ENCODE measurements at regions not wholly inside any gene's neighbourhood (a gene's known extent, or its start where the extent isn't known, plus 50 kb on each side); places are given as distances from the start of the nearest gene placed in this dataset.

DNA sequence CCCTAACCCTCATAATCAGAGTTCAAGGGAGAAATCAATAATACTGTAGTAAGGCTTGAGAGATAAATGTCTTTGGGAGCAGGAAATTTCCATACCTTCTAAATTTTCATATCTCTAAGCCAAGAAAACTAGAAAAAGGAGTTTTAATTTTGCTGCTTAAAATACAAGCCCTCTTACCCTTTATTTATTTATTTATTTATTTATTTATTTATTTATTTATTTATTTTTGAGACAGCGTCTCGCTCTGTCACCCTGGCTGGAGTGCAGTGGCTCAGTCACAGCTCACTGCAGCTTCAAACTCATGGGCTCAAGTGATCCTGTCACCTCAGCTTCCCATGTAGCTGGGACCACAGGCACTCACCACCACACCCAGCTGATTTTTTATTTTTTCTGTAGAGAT, 69.0 kb upstream of the GNAO1 start:
- H2BK120ac ChIP-seq (ENCODE audit: insufficient read depth, low read length, poor library complexity) = no peak overlapping the region
- no peak overlapping the region for H4K12ac ChIP-seq (ENCODE audit: low read depth, low read length)
- H3K27ac ChIP-seq (ENCODE audit: low read depth, low read length) = no peak overlapping the region

DNA sequence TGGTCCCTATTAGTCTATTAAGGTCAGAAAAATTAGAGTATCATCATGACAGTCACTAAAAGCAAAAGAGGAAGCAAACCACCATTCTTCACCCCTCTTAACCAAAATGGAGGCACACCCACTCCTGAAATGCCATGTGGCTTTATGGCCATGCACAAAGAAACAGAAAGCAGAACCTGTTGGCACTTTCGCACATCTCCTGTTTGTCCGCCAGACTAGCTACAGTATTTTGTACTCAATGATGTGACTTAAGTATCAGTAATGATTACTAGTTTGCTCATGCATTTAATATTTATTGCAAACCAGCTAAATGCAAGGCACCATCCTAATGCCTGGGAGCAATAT, 70.2 kb upstream of the GNAO1 start:
- no peak overlapping the region for H3K4me3 ChIP-seq (ENCODE audit: low read depth, low read length)
- H3K9me3 ChIP-seq (ENCODE audit: insufficient read depth, low read depth, low read length) = no peaks in the 10 kb centered on the region
- H2BK5ac ChIP-seq (ENCODE audit: low read depth, low read length, poor library complexity) = no peak overlapping the region
- no peak overlapping the region for H2BK120ac ChIP-seq (ENCODE audit: insufficient read depth, low read length, poor library complexity)
- H3K9ac ChIP-seq (ENCODE audit: low read length) = no peak overlapping the region
- H3K36me3 ChIP-seq (ENCODE audit: control insufficient read depth in 1 of 2, insufficient read depth in 2 of 2, low read length in 2 of 2) = no peaks in the 10 kb centered on the region
- H3K4me2 ChIP-seq (ENCODE audit: low read length) = no peak overlapping the region
- H2AFZ ChIP-seq (ENCODE audit: insufficient read depth, low read length, poor library complexity) = no peak overlapping the region
- H3K4ac ChIP-seq (ENCODE audit: low read depth, low read length) = no peak overlapping the region
- no peak overlapping the region for H2AK5ac ChIP-seq (ENCODE audit: low read length)
- no peak overlapping the region for H3K18ac ChIP-seq (ENCODE audit: low read length)
- no peak overlapping the region for H4K91ac ChIP-seq (ENCODE audit: low read depth, low read length)
- H3K23ac ChIP-seq (ENCODE audit: low read length) = no peak overlapping the region
- H3K27ac ChIP-seq (ENCODE audit: low read depth, low read length) = no peak overlapping the region
- H4K12ac ChIP-seq (ENCODE audit: low read depth, low read length) = no peak overlapping the region
- H3K79me2 ChIP-seq (ENCODE audit: control insufficient read depth, insufficient read depth, low read length, poor library complexity) = no peaks in the 10 kb centered on the region
- H3K14ac ChIP-seq (ENCODE audit: low read length) = no peak overlapping the region
- DNase-seq = no peak
- no peaks in the 10 kb centered on the region for H3K27me3 ChIP-seq (ENCODE audit: insufficient read depth, low read length)
- H2BK12ac ChIP-seq (ENCODE audit: low read length) = no peak overlapping the region
- WGBS (ENCODE audit: extremely low coverage, insufficient coverage, insufficient read length) = no CpG with 5 or more reads among the region's 2 CpGs
- no peak overlapping the region for H4K8ac ChIP-seq (ENCODE audit: low read depth, low read length)
- H3K79me1 ChIP-seq (ENCODE audit: low read length) = no peaks in the 10 kb centered on the region
- no peaks in the 10 kb centered on the region for H3K4me1 ChIP-seq (ENCODE audit: control insufficient read depth in 1 of 2, insufficient read depth in 2 of 2, low read length in 2 of 2)

More for the DNA sequence above, 69.0 kb upstream of the GNAO1 start:
- Histone ChIP-seq H3K4ac (ENCODE audit: low read depth, low read length) (no peak overlapping the region), H3K9ac (ENCODE audit: low read length) (no peak overlapping the region), H4K91ac (ENCODE audit: low read depth, low read length) (no peak overlapping the region), H3K79me1 (ENCODE audit: low read length) (no peaks in the 10 kb centered on the region), H3K27me3 (ENCODE audit: insufficient read depth, low read length) (no peaks in the 10 kb centered on the region), H3K79me2 (ENCODE audit: control insufficient read depth, insufficient read depth, low read length, poor library complexity) (no peaks in the 10 kb centered on the region), H3K36me3 (ENCODE audit: control insufficient read depth in 1 of 2, insufficient read depth in 2 of 2, low read length in 2 of 2) (no peaks in the 10 kb centered on the region), H3K4me3 (ENCODE audit: low read depth, low read length) (no peak overlapping the region), H3K18ac (ENCODE audit: low read length) (no peak overlapping the region), H3K4me2 (ENCODE audit: low read length) (no peak overlapping the region), H2AFZ (ENCODE audit: insufficient read depth, low read length, poor library complexity) (no peak overlapping the region), H3K14ac (ENCODE audit: low read length) (no peak overlapping the region), H3K23ac (ENCODE audit: low read length) (no peak overlapping the region), H4K8ac (ENCODE audit: low read depth, low read length) (no peak overlapping the region), H3K9me3 (ENCODE audit: insufficient read depth, low read depth, low read length) (no peaks in the 10 kb centered on the region), H2AK5ac (ENCODE audit: low read length) (no peak overlapping the region), H2BK5ac (ENCODE audit: low read depth, low read length, poor library complexity) (no peak overlapping the region), H3K4me1 (ENCODE audit: control insufficient read depth in 1 of 2, insufficient read depth in 2 of 2, low read length in 2 of 2) (no peaks in the 10 kb centered on the region), H2BK12ac (ENCODE audit: low read length) (no peak overlapping the region)
- no CpG with 5 or more reads among the region's 2 CpGs for WGBS (ENCODE audit: extremely low coverage, insufficient coverage, insufficient read length)
- no peak for DNase-seq

- no peak overlapping the region for H3K4me3 ChIP-seq (ENCODE audit: low read depth, low read length)
- no peak overlapping the region for H3K18ac ChIP-seq (ENCODE audit: low read length)
- no peak overlapping the region for H3K23ac ChIP-seq (ENCODE audit: low read length)
- no peak overlapping the region for H2BK5ac ChIP-seq (ENCODE audit: low read depth, low read length, poor library complexity)
- H3K4me2 ChIP-seq (ENCODE audit: low read length) = no peak overlapping the region
- H3K27me3 ChIP-seq (ENCODE audit: insufficient read depth, low read length) = no peaks in the 10 kb centered on the region
- no peak overlapping the region for H3K27ac ChIP-seq (ENCODE audit: low read depth, low read length)
- no CpG with 5 or more reads among the region's 3 CpGs for WGBS (ENCODE audit: extremely low coverage, insufficient coverage, insufficient read length)
- DNase-seq = no peak
- H2BK12ac ChIP-seq (ENCODE audit: low read length) = no peak overlapping the region
- H3K9me3 ChIP-seq (ENCODE audit: insufficient read depth, low read depth, low read length) = no peaks in the 10 kb centered on the region
- no peaks in the 10 kb centered on the region for H3K79me2 ChIP-seq (ENCODE audit: control insufficient read depth, insufficient read depth, low read length, poor library complexity)
- H3K4me1 ChIP-seq (ENCODE audit: control insufficient read depth in 1 of 2, insufficient read depth in 2 of 2, low read length in 2 of 2) = no peaks in the 10 kb centered on the region
- H2BK120ac ChIP-seq (ENCODE audit: insufficient read depth, low read length, poor library complexity) = no peak overlapping the region
- no peak overlapping the region for H4K91ac ChIP-seq (ENCODE audit: low read depth, low read length)
- H3K14ac ChIP-seq (ENCODE audit: low read length) = no peak overlapping the region
- no peak overlapping the region for H4K12ac ChIP-seq (ENCODE audit: low read depth, low read length)
- H4K8ac ChIP-seq (ENCODE audit: low read depth, low read length) = no peak overlapping the region
- no peak overlapping the region for H2AK5ac ChIP-seq (ENCODE audit: low read length)
- H2AFZ ChIP-seq (ENCODE audit: insufficient read depth, low read length, poor library complexity) = no peak overlapping the region
- H3K79me1 ChIP-seq (ENCODE audit: low read length) = no peaks in the 10 kb centered on the region
- no peak overlapping the region for H3K9ac ChIP-seq (ENCODE audit: low read length)
- no peaks in the 10 kb centered on the region for H3K36me3 ChIP-seq (ENCODE audit: control insufficient read depth in 1 of 2, insufficient read depth in 2 of 2, low read length in 2 of 2)
- H3K4ac ChIP-seq (ENCODE audit: low read depth, low read length) = no peak overlapping the region
Measured at GRCh38 chr16:56120447-56121155, 70.7 kb upstream of the GNAO1 start.

DNA sequence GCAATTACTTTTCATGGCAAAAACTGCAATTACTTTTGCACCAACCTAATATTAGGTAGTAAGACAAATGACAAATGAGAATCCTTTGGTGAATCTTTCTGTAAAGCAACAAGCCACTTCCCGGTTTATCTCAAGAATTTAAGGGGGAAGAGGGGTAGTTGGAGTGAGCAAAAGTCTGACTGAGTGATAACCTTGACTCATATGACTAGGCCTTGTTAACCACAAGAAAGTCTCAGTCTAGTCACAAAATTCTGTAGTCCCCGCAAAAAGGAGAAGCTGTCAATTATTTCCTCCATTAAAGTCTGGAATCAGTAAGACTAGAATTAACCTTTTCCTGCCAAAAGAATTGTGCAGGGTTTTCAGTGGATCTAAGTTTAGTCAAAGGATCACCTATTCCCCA, 72.2 kb upstream of the GNAO1 start:
- DNase-seq = no peak
- Histone ChIP-seq H3K18ac (ENCODE audit: low read length) (no peak overlapping the region), H3K79me2 (ENCODE audit: control insufficient read depth, insufficient read depth, low read length, poor library complexity) (no peaks in the 10 kb centered on the region), H3K9me3 (ENCODE audit: insufficient read depth, low read depth, low read length) (no peaks in the 10 kb centered on the region), H3K27me3 (ENCODE audit: insufficient read depth, low read length) (no peaks in the 10 kb centered on the region), H4K91ac (ENCODE audit: low read depth, low read length) (no peak overlapping the region), H3K27ac (ENCODE audit: low read depth, low read length) (no peak overlapping the region), H3K4me2 (ENCODE audit: low read length) (no peak overlapping the region), H2AK5ac (ENCODE audit: low read length) (no peak overlapping the region), H3K23ac (ENCODE audit: low read length) (no peak overlapping the region), H2BK120ac (ENCODE audit: insufficient read depth, low read length, poor library complexity) (no peak overlapping the region), H3K9ac (ENCODE audit: low read length) (no peak overlapping the region), H2AFZ (ENCODE audit: insufficient read depth, low read length, poor library complexity) (no peak overlapping the region), H4K8ac (ENCODE audit: low read depth, low read length) (no peak overlapping the region), H3K4ac (ENCODE audit: low read depth, low read length) (no peak overlapping the region), H3K36me3 (ENCODE audit: control insufficient read depth in 1 of 2, insufficient read depth in 2 of 2, low read length in 2 of 2) (no peaks in the 10 kb centered on the region), H4K12ac (ENCODE audit: low read depth, low read length) (no peak overlapping the region), H3K4me1 (ENCODE audit: control insufficient read depth in 1 of 2, insufficient read depth in 2 of 2, low read length in 2 of 2) (no peaks in the 10 kb centered on the region), H2BK5ac (ENCODE audit: low read depth, low read length, poor library complexity) (no peak overlapping the region), H3K4me3 (ENCODE audit: low read depth, low read length) (no peak overlapping the region), H2BK12ac (ENCODE audit: low read length) (no peak overlapping the region), H3K79me1 (ENCODE audit: low read length) (no peaks in the 10 kb centered on the region), H3K14ac (ENCODE audit: low read length) (no peak overlapping the region)
- no CpG with 5 or more reads among the region's 2 CpGs for WGBS (ENCODE audit: extremely low coverage, insufficient coverage, insufficient read length)

Data from trophoblast cell (in vitro differentiated cells and primary cell).